Esophagus muscularis mucosa (tissue), 4 donors: ENCODE measurements at regions not wholly inside any gene's neighbourhood (a gene's known extent, or its start where the extent isn't known, plus 50 kb on each side); places are given as distances from the start of the nearest gene placed in this dataset.

Experiments used
- DNase-seq: peaks from one replicate; pipeline ENCODE4 v3.0.0-alpha.2; 2017; ENCODE audit errors: extremely low spot score
- H3K27ac ChIP-seq, 4 donors: fragments of 200-600 bp; sonication (generic); replicated peaks in 1 of 4; 1 replicate in 3 of 4; 2 replicates in 1 of 4; pipeline ENCODE4 v1.5.1; 2016 to 2019; ENCODE audit warnings: mild to moderate bottlenecking in 1 of 4
- H3K27me3 ChIP-seq, 4 donors: fragments of 200-600 bp; sonication (generic); one replicate each; pipeline versions ENCODE4 v1.5.1 to v1.6.0; 2016 to 2019
- H3K36me3 ChIP-seq, 4 donors: fragments of 200-600 bp; sonication (generic); one replicate each; pipeline ENCODE4 v1.5.1; 2016 to 2019
- H3K4me1 ChIP-seq, 4 donors: fragments of 200-600 bp; sonication (generic); one replicate each; pipeline ENCODE4 v1.5.1; 2016 to 2019
- H3K4me3 ChIP-seq, 4 donors: fragments of 200-600 bp; sonication (generic); 1 replicate in 2 of 4; 2 replicates in 2 of 4; pipeline ENCODE4 v1.5.1; 2016 to 2019; ENCODE audit warnings: mild to moderate bottlenecking in 4 of 4, moderate library complexity in 1 of 4
- H3K9me3 ChIP-seq, 4 donors: fragments of 200-600 bp; sonication (generic); 1 replicate in 3 of 4; 2 replicates in 1 of 4; pipeline ENCODE4 v1.5.1; 2016 to 2019
- EP300 ChIP-seq: sonication (generic); formaldehyde crosslinking; IDR thresholded peaks from one replicate; pipeline ENCODE4 v1.6.1; 2017; ENCODE audit warnings: antibody characterized with exemption
- POLR2A ChIP-seq: fragments of 450-650 bp; IDR thresholded peaks from one replicate; pipeline ENCODE4 v1.6.1; 2017; ENCODE audit warnings: antibody characterized with exemption, moderate library complexity, mild to moderate bottlenecking, low read depth
- POLR2AphosphoS5 ChIP-seq, 2 donors: sonication (generic); formaldehyde crosslinking; IDR thresholded peaks; one replicate each; pipeline ENCODE4 v1.6.1; 2017; ENCODE audit warnings: antibody characterized with exemption in 2 of 2
- WGBS: methylation state at CpG from one replicate; pipeline ENCODE4 v1.1.5; 2018; 5-methylcytosine and 5-hydroxymethylcytosine counted together
- intact Hi-C: fragments of 100-400 bp; cut with DNase I; formaldehyde crosslinking; loops from one replicate; pipeline ENCODE4 v1.15.1; 2023
- TF ChIP-seq, protein P1 (sequence below), 3 experiments: fragments of 200-600 bp in 2 of 3; fragments of 450-650 bp in 1 of 3; sonication (generic) in 2 of 3; IDR thresholded peaks; one replicate each; pipeline ENCODE4 v1.5.1; 2017 to 2019; ENCODE audit warnings: antibody characterized with exemption in 3 of 3, mild to moderate bottlenecking in 2 of 3, moderate library complexity in 1 of 3

DNA sequence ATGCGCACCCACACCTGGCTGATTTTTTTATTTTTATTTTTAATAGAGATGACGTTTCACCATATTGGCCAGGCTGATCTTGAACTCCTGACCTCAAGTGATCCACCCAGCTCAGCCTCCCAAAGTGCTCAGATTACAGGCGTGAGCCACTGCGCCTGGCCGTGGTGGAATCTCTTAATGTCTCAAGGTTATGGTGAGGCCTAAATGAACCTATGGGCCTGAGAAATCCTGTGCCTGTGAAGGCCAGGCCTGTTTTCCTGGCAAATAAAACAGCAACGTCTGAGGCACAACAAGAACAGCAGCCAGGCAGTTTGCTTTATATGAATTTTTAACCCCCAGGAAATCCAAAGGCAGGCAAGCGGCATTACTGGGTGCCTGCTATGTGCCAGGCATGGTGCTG, 297.5 kb upstream of the ZMIZ1 start:
- H3K27me3 ChIP-seq: no peaks in the 10 kb centered on the region
- no peak overlapping the region for H3K4me3 ChIP-seq
- H3K27ac ChIP-seq: peak overlapping the region in 3 of 4 donors; percentile 48 to 60 (median 60)
- H3K9me3 ChIP-seq: no peaks in the 10 kb centered on the region
- intact Hi-C loops: no loop called here
- H3K4me1 ChIP-seq: peaks cover 0 to 65% (median 50%) of the 10 kb centered on the region in 4 donors
- H3K36me3 ChIP-seq: no peaks in the 10 kb centered on the region
- TF ChIP-seq POLR2A (no peak), POLR2AphosphoS5 (IDR thresholded peaks at IDR 0.05) (no peak), EP300 (no peak)
- TF ChIP-seq, protein P1, sequence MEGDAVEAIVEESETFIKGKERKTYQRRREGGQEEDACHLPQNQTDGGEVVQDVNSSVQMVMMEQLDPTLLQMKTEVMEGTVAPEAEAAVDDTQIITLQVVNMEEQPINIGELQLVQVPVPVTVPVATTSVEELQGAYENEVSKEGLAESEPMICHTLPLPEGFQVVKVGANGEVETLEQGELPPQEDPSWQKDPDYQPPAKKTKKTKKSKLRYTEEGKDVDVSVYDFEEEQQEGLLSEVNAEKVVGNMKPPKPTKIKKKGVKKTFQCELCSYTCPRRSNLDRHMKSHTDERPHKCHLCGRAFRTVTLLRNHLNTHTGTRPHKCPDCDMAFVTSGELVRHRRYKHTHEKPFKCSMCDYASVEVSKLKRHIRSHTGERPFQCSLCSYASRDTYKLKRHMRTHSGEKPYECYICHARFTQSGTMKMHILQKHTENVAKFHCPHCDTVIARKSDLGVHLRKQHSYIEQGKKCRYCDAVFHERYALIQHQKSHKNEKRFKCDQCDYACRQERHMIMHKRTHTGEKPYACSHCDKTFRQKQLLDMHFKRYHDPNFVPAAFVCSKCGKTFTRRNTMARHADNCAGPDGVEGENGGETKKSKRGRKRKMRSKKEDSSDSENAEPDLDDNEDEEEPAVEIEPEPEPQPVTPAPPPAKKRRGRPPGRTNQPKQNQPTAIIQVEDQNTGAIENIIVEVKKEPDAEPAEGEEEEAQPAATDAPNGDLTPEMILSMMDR (IDR thresholded peaks at IDR 0.05): no peak
- DNase-seq: no peak
- WGBS: 79% methylated on average over 7 of the region's 7 CpGs

DNA sequence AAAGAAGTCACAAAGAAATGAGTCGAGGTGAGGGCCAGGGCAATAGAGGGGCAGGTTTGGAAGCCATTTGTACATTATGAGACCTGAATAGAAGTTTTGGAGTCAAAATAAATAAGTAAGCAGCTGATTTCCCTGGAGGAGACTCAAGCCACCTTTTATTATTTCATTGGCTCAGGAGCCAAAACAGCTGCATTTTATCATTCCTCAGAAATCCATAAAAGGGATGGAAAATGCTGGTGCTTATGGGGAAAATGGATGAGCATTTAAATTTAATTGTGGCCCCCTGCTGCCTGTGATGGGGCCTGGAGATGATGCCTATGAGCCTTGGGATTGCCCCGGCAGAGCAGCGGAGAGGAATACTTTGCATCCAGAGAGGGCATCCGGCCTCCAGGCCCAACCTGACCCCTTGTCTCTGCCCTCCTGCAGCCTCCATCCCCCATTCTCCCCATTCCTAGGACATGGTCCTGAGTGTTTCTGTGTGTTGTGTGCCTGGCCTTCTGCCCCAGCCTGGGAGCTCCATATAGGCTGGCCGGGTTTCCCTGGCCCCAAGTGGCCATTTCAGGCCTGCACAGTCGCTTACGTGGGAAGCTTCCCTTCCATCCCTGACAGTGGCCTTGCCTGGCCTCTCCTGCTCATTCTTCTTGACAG, 296.8 kb upstream of the ZMIZ1 start:
- H3K4me1 ChIP-seq: peaks cover under 1 to 72% (median 56%) of the 10 kb centered on the region in 4 donors

DNA sequence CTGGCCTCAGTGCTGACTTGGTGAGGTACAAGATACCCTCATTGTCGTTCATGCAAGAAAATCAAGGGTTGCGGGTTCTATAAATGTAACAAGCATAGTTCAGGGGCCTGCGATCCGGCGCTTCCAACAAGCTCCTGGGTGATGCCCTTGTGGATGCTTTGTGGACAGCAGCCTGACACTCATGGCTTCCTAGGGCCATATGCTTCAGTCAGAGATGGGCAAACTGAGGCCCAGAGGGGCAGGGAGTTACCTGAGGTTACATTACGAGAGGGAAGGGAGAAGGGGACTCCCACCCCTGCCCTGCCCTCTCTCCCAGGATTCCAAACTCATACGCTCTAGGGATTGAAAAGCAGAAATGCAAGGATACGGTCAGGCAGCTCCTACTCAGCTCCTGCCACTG, 296.3 kb upstream of the ZMIZ1 start:
- intact Hi-C loops: no loop called here
- peaks cover 5 to 77% (median 62%) of the 10 kb centered on the region in 4 donors for H3K4me1 ChIP-seq
- DNase-seq: no peak
- no peaks in the 10 kb centered on the region for H3K27me3 ChIP-seq
- H3K9me3 ChIP-seq: no peaks in the 10 kb centered on the region
- TF ChIP-seq POLR2A: no peak
- no peak for TF ChIP-seq EP300
- TF ChIP-seq POLR2AphosphoS5 (IDR thresholded peaks at IDR 0.05): no peak
- TF ChIP-seq, protein P1 (IDR thresholded peaks at IDR 0.05): no peak
- H3K27ac ChIP-seq: peak overlapping the region in 3 of 4 donors; percentile 48 to 60 (median 60)
- no peaks in the 10 kb centered on the region for H3K36me3 ChIP-seq
- H3K4me3 ChIP-seq: no peak overlapping the region
- WGBS: 94% methylated on average over 8 of the region's 8 CpGs

More for the DNA sequence above, 296.8 kb upstream of the ZMIZ1 start:
- TF ChIP-seq, protein P1 (IDR thresholded peaks at IDR 0.05): no peak
- no peak for TF ChIP-seq POLR2A
- TF ChIP-seq EP300: no peak
- no peak for TF ChIP-seq POLR2AphosphoS5 (IDR thresholded peaks at IDR 0.05)
- 50% methylated on average over 7 of the region's 7 CpGs for WGBS
- intact Hi-C loops: no loop called here
- peak overlapping the region in 3 of 4 donors; percentile 48 to 60 (median 60) for H3K27ac ChIP-seq
- no peaks in the 10 kb centered on the region for H3K27me3 ChIP-seq
- no peaks in the 10 kb centered on the region for H3K9me3 ChIP-seq
- no peaks in the 10 kb centered on the region for H3K36me3 ChIP-seq
- DNase-seq: no peak
- H3K4me3 ChIP-seq: no peak overlapping the region

- intact Hi-C loops: no loop called here
Observed at GRCh38 chr10:78772986-78773530, 295.7 kb upstream of the ZMIZ1 start.

More at GRCh38 chr10:78772986-78773530, 295.7 kb upstream of the ZMIZ1 start:
- 96% methylated on average over 12 of the region's 12 CpGs for WGBS
- Histone ChIP-seq H3K27ac (no peak overlapping the region), H3K4me1 (peaks cover 10 to 79% (median 66%) of the 10 kb centered on the region in 4 donors), H3K27me3 (no peaks in the 10 kb centered on the region), H3K36me3 (no peaks in the 10 kb centered on the region), H3K9me3 (no peaks in the 10 kb centered on the region), H3K4me3 (no peak overlapping the region)
- TF ChIP-seq POLR2AphosphoS5 (IDR thresholded peaks at IDR 0.05) (no peak), EP300 (no peak), POLR2A (no peak)
- TF ChIP-seq, protein P1 (IDR thresholded peaks at IDR 0.05): no peak
- no peak for DNase-seq
